ENCODE measurements at regions not wholly inside any gene's neighbourhood (a gene's known extent, or its start where the extent isn't known, plus 50 kb on each side); places are given as distances from the start of the nearest gene placed in this dataset.

DNA sequence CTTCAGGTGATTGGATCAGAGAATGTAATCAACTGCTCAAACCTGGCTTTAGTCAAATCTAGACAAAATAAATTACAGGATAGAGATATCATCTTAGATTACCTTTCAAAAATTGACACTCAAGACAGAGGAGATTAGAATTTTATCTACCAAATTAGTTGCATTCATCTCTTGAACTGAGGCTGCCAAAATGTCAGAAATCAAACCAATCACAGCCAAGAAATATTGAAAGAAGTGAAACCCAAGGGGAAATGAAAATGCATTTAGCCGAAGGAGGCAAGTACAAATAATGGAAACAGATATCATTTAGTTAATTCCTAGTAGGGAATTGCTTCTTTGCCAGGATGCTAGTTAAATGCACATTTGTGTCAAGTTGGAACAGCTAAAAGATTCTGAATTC is 261.1 kb upstream of the PDZRN3 start:
- no peak overlapping the region for H3K27ac ChIP-seq (ENCODE audit: low read depth in 2 of 2, low read length in 1 of 2)
- WGBS, 2 donors, result 67 to 68% methylated on average over 1 of the region's 1 CpG

DNA sequence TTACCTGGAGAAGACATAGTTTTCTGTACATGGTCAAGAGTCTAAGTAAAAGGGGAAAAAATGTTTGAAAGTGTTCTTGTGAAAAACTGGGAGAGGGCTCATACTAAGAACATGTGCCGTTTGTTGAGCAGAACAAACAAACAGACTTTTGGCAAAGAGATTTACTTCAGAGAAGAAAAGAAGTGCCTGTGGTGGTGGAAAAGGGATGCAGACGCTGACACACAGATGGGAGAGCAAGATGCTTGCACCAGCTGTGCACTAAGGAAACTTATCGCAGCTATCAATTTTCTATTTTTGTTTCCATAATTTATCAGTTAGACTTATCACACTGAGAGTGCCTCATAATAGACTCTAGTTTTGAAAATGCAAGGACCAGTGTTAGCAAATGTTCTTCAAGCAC is 259.6 kb upstream of the PDZRN3 start:
- H3K27ac ChIP-seq (ENCODE audit: low read depth in 2 of 2, low read length in 1 of 2), result no peak overlapping the region
- no peaks in the 10 kb centered on the region for H3K36me3 ChIP-seq (ENCODE audit: control insufficient read depth in 2 of 2, insufficient read depth in 2 of 2, low read length in 1 of 2)
- H3K4me1 ChIP-seq (ENCODE audit: control insufficient read depth in 2 of 2, insufficient read depth in 2 of 2, low read length in 1 of 2), result no peaks in the 10 kb centered on the region
- no peaks in the 10 kb centered on the region for H3K9me3 ChIP-seq (ENCODE audit: control insufficient read depth in 2 of 2, insufficient read depth in 1 of 2, low read depth in 1 of 2, low read length in 1 of 2)
- no peaks in the 10 kb centered on the region for H3K27me3 ChIP-seq (ENCODE audit: control insufficient read depth in 1 of 2, insufficient read depth in 2 of 2, low read length in 2 of 2)
- no peak overlapping the region for H3K4me3 ChIP-seq (ENCODE audit: low read depth in 1 of 2, low read length in 2 of 2)
- 47 to 56% methylated on average over 3 of the region's 3 CpGs for WGBS, 2 donors

More for the DNA sequence above, 261.1 kb upstream of the PDZRN3 start:
- Histone ChIP-seq H3K27me3 (ENCODE audit: control insufficient read depth in 1 of 2, insufficient read depth in 2 of 2, low read length in 2 of 2) (no peaks in the 10 kb centered on the region), H3K4me3 (ENCODE audit: low read depth in 1 of 2, low read length in 2 of 2) (no peak overlapping the region), H3K4me1 (ENCODE audit: control insufficient read depth in 2 of 2, insufficient read depth in 2 of 2, low read length in 1 of 2) (no peaks in the 10 kb centered on the region), H3K36me3 (ENCODE audit: control insufficient read depth in 2 of 2, insufficient read depth in 2 of 2, low read length in 1 of 2) (no peaks in the 10 kb centered on the region), H3K9me3 (ENCODE audit: control insufficient read depth in 2 of 2, insufficient read depth in 1 of 2, low read depth in 1 of 2, low read length in 1 of 2) (no peaks in the 10 kb centered on the region)

- Histone ChIP-seq H3K36me3 (ENCODE audit: control insufficient read depth in 2 of 2, insufficient read depth in 2 of 2, low read length in 1 of 2) (no peaks in the 10 kb centered on the region), H3K4me3 (ENCODE audit: low read depth in 1 of 2, low read length in 2 of 2) (no peak overlapping the region), H3K4me1 (ENCODE audit: control insufficient read depth in 2 of 2, insufficient read depth in 2 of 2, low read length in 1 of 2) (no peaks in the 10 kb centered on the region), H3K9me3 (ENCODE audit: control insufficient read depth in 2 of 2, insufficient read depth in 1 of 2, low read depth in 1 of 2, low read length in 1 of 2) (no peaks in the 10 kb centered on the region), H3K27ac (ENCODE audit: low read depth in 2 of 2, low read length in 1 of 2) (no peak overlapping the region), H3K27me3 (ENCODE audit: control insufficient read depth in 1 of 2, insufficient read depth in 2 of 2, low read length in 2 of 2) (no peaks in the 10 kb centered on the region)
Observed at GRCh38 chr3:73883497-73883896, 258.8 kb upstream of the PDZRN3 start.

DNA sequence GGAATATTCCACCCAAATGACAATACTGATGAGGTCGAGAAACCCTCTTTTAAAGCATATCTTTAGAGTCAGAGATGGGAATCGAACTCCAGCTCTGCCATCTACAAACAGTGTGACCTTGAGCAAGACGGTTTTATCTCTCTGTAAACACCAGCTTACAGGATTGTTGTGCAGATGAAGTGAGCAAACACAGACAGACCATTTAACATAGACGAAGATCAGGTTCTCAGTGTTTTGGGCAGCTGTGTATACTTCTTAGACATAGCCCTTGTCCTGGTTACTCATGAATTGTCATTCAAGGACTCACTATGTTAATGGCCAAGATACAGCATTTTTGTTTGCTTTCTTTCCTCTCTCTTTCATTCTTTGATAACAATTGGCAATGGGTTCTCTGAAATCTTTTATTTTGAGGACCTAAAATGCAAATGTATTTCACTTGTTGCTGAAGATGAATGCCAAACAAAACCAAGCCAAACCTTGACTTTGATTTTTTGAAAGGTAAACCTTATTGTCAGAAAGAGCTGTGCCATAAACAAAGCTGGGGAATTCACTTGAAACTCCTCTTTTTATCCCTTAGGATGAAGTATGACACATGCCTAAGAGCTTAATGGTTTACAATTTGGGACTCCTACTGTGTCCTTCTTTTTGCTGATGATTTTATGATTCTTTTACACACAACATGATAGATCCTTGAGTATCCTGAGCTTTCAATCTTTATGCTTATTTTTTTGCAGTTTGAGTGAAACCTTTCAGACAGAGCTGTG is 250.0 kb upstream of the PDZRN3 start:
- Histone ChIP-seq H3K4me1 (ENCODE audit: control insufficient read depth in 2 of 2, insufficient read depth in 2 of 2, low read length in 1 of 2) (no peaks in the 10 kb centered on the region), H3K36me3 (ENCODE audit: control insufficient read depth in 2 of 2, insufficient read depth in 2 of 2, low read length in 1 of 2) (no peaks in the 10 kb centered on the region), H3K4me3 (ENCODE audit: low read depth in 1 of 2, low read length in 2 of 2) (no peak overlapping the region), H3K27ac (ENCODE audit: low read depth in 2 of 2, low read length in 1 of 2) (no peak overlapping the region), H3K9me3 (ENCODE audit: control insufficient read depth in 2 of 2, insufficient read depth in 1 of 2, low read depth in 1 of 2, low read length in 1 of 2) (no peaks in the 10 kb centered on the region), H3K27me3 (ENCODE audit: control insufficient read depth in 1 of 2, insufficient read depth in 2 of 2, low read length in 2 of 2) (no peaks in the 10 kb centered on the region)
- 50 to 51% methylated on average over 4 of the region's 4 CpGs for WGBS, 2 donors

DNA sequence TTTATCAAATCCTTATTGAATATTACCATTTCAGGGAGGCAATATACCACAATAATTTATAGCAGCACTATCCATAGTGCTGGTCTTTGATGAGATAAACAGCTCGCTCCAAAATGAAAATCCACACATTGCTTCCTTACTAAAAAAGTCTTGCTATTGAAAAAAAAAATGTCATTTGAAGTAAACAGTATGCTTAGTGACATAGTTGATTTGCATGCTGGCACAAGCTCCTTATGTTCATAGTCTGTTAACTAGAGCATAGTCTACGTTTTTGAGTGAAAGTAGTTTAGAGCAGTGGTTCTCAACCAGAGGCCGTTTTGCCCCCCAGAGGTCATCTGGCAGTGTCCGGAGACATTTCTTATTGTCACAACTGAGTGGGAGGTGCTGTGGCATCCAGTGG is 249.4 kb upstream of the PDZRN3 start:
- no peak overlapping the region for H3K4me3 ChIP-seq (ENCODE audit: low read depth in 1 of 2, low read length in 2 of 2)
- WGBS, 2 donors, result 51% methylated on average over 4 of the region's 4 CpGs
- no peaks in the 10 kb centered on the region for H3K36me3 ChIP-seq (ENCODE audit: control insufficient read depth in 2 of 2, insufficient read depth in 2 of 2, low read length in 1 of 2)
- H3K27ac ChIP-seq (ENCODE audit: low read depth in 2 of 2, low read length in 1 of 2), result no peak overlapping the region
- H3K27me3 ChIP-seq (ENCODE audit: control insufficient read depth in 1 of 2, insufficient read depth in 2 of 2, low read length in 2 of 2), result no peaks in the 10 kb centered on the region
- H3K4me1 ChIP-seq (ENCODE audit: control insufficient read depth in 2 of 2, insufficient read depth in 2 of 2, low read length in 1 of 2), result no peaks in the 10 kb centered on the region
- H3K9me3 ChIP-seq (ENCODE audit: control insufficient read depth in 2 of 2, insufficient read depth in 1 of 2, low read depth in 1 of 2, low read length in 1 of 2), result no peaks in the 10 kb centered on the region

DNA sequence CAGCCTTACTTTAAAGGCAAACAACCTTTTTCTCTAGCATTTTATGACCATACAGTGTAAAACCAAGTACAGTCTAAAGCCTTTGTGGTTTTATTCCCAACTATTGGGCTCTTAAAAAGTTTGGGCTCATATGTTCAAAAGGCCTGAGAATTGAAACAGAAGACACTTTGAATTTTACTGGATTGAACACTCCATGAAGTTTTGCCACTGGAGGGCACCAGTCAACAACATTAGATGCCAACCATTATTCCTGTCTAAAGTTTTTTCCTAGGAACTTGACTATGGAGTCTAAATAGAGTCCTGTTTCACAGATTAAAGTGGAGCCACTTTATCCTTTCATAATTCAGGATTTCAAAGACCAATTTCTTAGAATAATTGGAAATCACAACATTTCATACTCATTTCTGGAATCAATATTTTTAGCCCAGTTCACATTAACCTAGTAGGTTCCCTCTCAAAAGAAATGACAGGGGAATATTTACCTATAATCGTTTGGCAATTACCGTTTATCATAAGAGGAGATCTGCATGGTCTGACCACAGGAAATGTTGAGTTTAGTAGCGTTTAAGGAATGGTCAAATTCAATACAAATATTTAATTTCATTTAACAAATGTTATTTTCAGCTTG is 244.1 kb upstream of the PDZRN3 start:
- Histone ChIP-seq H3K9me3 (ENCODE audit: control insufficient read depth in 2 of 2, insufficient read depth in 1 of 2, low read depth in 1 of 2, low read length in 1 of 2) (no peaks in the 10 kb centered on the region), H3K4me3 (ENCODE audit: low read depth in 1 of 2, low read length in 2 of 2) (no peak overlapping the region), H3K27me3 (ENCODE audit: control insufficient read depth in 1 of 2, insufficient read depth in 2 of 2, low read length in 2 of 2) (no peaks in the 10 kb centered on the region), H3K4me1 (ENCODE audit: control insufficient read depth in 2 of 2, insufficient read depth in 2 of 2, low read length in 1 of 2) (no peaks in the 10 kb centered on the region), H3K27ac (ENCODE audit: low read depth in 2 of 2, low read length in 1 of 2) (no peak overlapping the region), H3K36me3 (ENCODE audit: control insufficient read depth in 2 of 2, insufficient read depth in 2 of 2, low read length in 1 of 2) (no peaks in the 10 kb centered on the region)
- 49 to 59% methylated on average over 3 of the region's 3 CpGs for WGBS, 2 donors

GRCh38 chr3:73867524-73867923 is 242.8 kb upstream of the PDZRN3 start:
- no peak overlapping the region for H3K27ac ChIP-seq (ENCODE audit: low read depth in 2 of 2, low read length in 1 of 2)
- H3K36me3 ChIP-seq (ENCODE audit: control insufficient read depth in 2 of 2, insufficient read depth in 2 of 2, low read length in 1 of 2), result no peaks in the 10 kb centered on the region
- no peaks in the 10 kb centered on the region for H3K27me3 ChIP-seq (ENCODE audit: control insufficient read depth in 1 of 2, insufficient read depth in 2 of 2, low read length in 2 of 2)
- no peaks in the 10 kb centered on the region for H3K4me1 ChIP-seq (ENCODE audit: control insufficient read depth in 2 of 2, insufficient read depth in 2 of 2, low read length in 1 of 2)
- 84 to 90% methylated on average over 3 of the region's 3 CpGs for WGBS, 2 donors
- no peak overlapping the region for H3K4me3 ChIP-seq (ENCODE audit: low read depth in 1 of 2, low read length in 2 of 2)
- H3K9me3 ChIP-seq (ENCODE audit: control insufficient read depth in 2 of 2, insufficient read depth in 1 of 2, low read depth in 1 of 2, low read length in 1 of 2), result no peaks in the 10 kb centered on the region

DNA sequence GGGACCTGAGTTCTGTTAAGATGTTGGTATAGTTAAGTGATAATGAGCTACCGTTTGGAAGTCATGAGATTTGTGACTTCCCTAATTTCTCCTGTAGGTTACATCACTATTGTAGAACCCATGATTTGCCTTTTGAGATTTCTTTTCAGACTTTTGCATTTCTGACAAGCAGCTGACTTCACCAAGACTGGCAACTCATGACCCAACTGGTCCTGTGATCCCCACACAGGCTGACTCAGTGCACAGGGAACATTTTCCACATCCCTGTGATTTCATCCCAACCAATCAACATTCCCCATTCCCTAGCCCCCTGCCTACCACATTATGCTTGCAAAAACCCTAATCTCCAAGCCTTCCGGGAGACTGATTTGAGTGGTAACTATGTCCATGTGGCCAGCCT is 242.1 kb upstream of the PDZRN3 start:
- H3K4me1 ChIP-seq (ENCODE audit: control insufficient read depth in 2 of 2, insufficient read depth in 2 of 2, low read length in 1 of 2), result no peaks in the 10 kb centered on the region
- WGBS, 2 donors, result 84 to 85% methylated on average over 2 of the region's 2 CpGs
- no peak overlapping the region for H3K27ac ChIP-seq (ENCODE audit: low read depth in 2 of 2, low read length in 1 of 2)
- no peak overlapping the region for H3K4me3 ChIP-seq (ENCODE audit: low read depth in 1 of 2, low read length in 2 of 2)
- H3K36me3 ChIP-seq (ENCODE audit: control insufficient read depth in 2 of 2, insufficient read depth in 2 of 2, low read length in 1 of 2), result no peaks in the 10 kb centered on the region
- no peaks in the 10 kb centered on the region for H3K9me3 ChIP-seq (ENCODE audit: control insufficient read depth in 2 of 2, insufficient read depth in 1 of 2, low read depth in 1 of 2, low read length in 1 of 2)
- H3K27me3 ChIP-seq (ENCODE audit: control insufficient read depth in 1 of 2, insufficient read depth in 2 of 2, low read length in 2 of 2), result no peaks in the 10 kb centered on the region

DNA sequence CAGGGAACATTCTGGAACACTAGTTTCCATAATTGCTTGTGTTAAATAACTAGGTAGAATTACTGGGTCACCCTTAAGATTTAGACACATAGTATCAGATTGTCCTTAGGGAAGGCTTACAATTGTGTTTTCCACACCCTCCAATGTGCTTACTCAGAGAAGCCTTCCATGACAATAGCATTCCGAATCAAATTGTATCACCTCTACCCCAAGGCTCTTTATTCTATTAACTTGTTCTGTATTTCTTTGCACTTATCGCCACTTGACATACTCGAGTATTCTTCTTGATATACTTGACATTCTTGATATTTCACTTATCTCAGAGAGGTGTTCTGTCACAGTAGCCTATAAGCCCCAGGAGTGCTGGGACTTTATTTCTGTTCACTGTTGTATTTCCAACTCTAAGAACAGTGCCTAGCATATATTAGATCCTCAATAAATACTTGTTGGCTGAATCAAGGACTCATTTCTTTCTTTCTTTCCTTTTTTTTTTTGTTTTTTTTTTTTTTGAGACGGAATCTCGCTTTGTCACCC is 238.9 kb upstream of the PDZRN3 start:
- no peak overlapping the region for H3K4me3 ChIP-seq (ENCODE audit: low read depth in 1 of 2, low read length in 2 of 2)

GRCh38 chr3:73855813-73856212 is 231.1 kb upstream of the PDZRN3 start:
- Histone ChIP-seq H3K36me3 (ENCODE audit: control insufficient read depth in 2 of 2, insufficient read depth in 2 of 2, low read length in 1 of 2) (no peaks in the 10 kb centered on the region), H3K4me3 (ENCODE audit: low read depth in 1 of 2, low read length in 2 of 2) (no peak overlapping the region), H3K27me3 (ENCODE audit: control insufficient read depth in 1 of 2, insufficient read depth in 2 of 2, low read length in 2 of 2) (no peaks in the 10 kb centered on the region), H3K4me1 (ENCODE audit: control insufficient read depth in 2 of 2, insufficient read depth in 2 of 2, low read length in 1 of 2) (no peaks in the 10 kb centered on the region), H3K27ac (ENCODE audit: low read depth in 2 of 2, low read length in 1 of 2) (no peak overlapping the region), H3K9me3 (ENCODE audit: control insufficient read depth in 2 of 2, insufficient read depth in 1 of 2, low read depth in 1 of 2, low read length in 1 of 2) (no peaks in the 10 kb centered on the region)
- 92 to 100% methylated on average over 1 of the region's 1 CpG for WGBS, 2 donors

More for the DNA sequence above, 238.9 kb upstream of the PDZRN3 start:
- WGBS, 2 donors, result 86 to 92% methylated on average over 5 of the region's 5 CpGs
- Histone ChIP-seq H3K4me1 (ENCODE audit: control insufficient read depth in 2 of 2, insufficient read depth in 2 of 2, low read length in 1 of 2) (no peaks in the 10 kb centered on the region), H3K27ac (ENCODE audit: low read depth in 2 of 2, low read length in 1 of 2) (no peak overlapping the region), H3K27me3 (ENCODE audit: control insufficient read depth in 1 of 2, insufficient read depth in 2 of 2, low read length in 2 of 2) (no peaks in the 10 kb centered on the region), H3K9me3 (ENCODE audit: control insufficient read depth in 2 of 2, insufficient read depth in 1 of 2, low read depth in 1 of 2, low read length in 1 of 2) (no peaks in the 10 kb centered on the region), H3K36me3 (ENCODE audit: control insufficient read depth in 2 of 2, insufficient read depth in 2 of 2, low read length in 1 of 2) (no peaks in the 10 kb centered on the region)
